ENCODE measurements at regions not wholly inside any gene's neighbourhood (a gene's known extent, or its start where the extent isn't known, plus 50 kb on each side); places are given as distances from the start of the nearest gene placed in this dataset.

- TF ChIP-seq CTCF (IDR thresholded peaks at IDR 0.05; ENCODE audit: low read length, missing control alignments), result no peak
- DNase-seq (ENCODE audit: low read depth), result no peak
- H3K4me3 ChIP-seq (replicated peaks; ENCODE audit: low read depth, low read length), result no peak overlapping the region
Measured at GRCh38 chr11:95359341-95359663, 128.3 kb upstream of the SESN3 start.

- DNase-seq (ENCODE audit: low read depth), result no peak
- no peak overlapping the region for H3K4me3 ChIP-seq (replicated peaks; ENCODE audit: low read depth, low read length)
- TF ChIP-seq CTCF (IDR thresholded peaks at IDR 0.05; ENCODE audit: low read length, missing control alignments), result no peak
Measured at GRCh38 chr11:95358511-95359340, 127.7 kb upstream of the SESN3 start.

GRCh38 chr11:95354304-95354703, 123.3 kb upstream of the SESN3 start:
- TF ChIP-seq CTCF (IDR thresholded peaks at IDR 0.05; ENCODE audit: low read length, missing control alignments), result no peak

GRCh38 chr11:95353706-95354105, 122.7 kb upstream of the SESN3 start:
- no peak for TF ChIP-seq CTCF (IDR thresholded peaks at IDR 0.05; ENCODE audit: low read length, missing control alignments)
- no peak for DNase-seq (ENCODE audit: low read depth)
- H3K4me3 ChIP-seq (replicated peaks; ENCODE audit: low read depth, low read length), result no peak overlapping the region

More at GRCh38 chr11:95354304-95354703, 123.3 kb upstream of the SESN3 start:
- no peak overlapping the region for H3K4me3 ChIP-seq (replicated peaks; ENCODE audit: low read depth, low read length)
- no peak for DNase-seq (ENCODE audit: low read depth)

- no peak for DNase-seq (ENCODE audit: low read depth)
- TF ChIP-seq CTCF (IDR thresholded peaks at IDR 0.05; ENCODE audit: low read length, missing control alignments), result no peak
- no peak overlapping the region for H3K4me3 ChIP-seq (replicated peaks; ENCODE audit: low read depth, low read length)
Measured at GRCh38 chr11:95352733-95353346, 121.8 kb upstream of the SESN3 start.

- TF ChIP-seq CTCF (IDR thresholded peaks at IDR 0.05; ENCODE audit: low read length, missing control alignments), result no peak
- H3K4me3 ChIP-seq (replicated peaks; ENCODE audit: low read depth, low read length), result no peak overlapping the region
- DNase-seq (ENCODE audit: low read depth), result no peak
Measured at GRCh38 chr11:95349345-95349942, 118.4 kb upstream of the SESN3 start.

All from fibroblast of pulmonary artery (primary cell).